ENCODE measurements at regions not wholly inside any gene's neighbourhood (a gene's known extent, or its start where the extent isn't known, plus 50 kb on each side); places are given as distances from the start of the nearest gene placed in this dataset.
A peak's percentile ranks its signal among the peaks of the same experiment; 100 is the strongest.

DNA sequence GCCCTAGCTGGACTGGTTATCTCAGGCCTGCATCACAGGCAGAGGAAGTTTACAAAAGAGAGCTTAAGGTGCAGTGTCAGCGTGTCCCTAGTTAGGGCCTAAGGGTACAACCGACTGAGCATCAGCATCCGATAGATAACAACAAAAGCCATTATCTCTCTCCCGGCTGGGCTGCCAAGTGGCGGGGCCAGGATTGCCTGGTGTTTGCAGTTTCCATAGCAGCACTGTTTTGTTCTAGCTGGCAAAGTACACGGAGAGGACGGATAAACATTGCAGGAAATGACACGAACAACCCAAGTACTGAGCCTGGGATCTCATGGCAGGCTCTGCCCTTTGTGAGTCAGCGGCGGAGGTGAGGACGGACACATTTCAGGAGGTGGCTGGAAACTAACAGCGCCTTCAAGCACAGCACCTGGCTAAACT is 104.7 kb upstream of the NOCT start:
- H3K9ac ChIP-seq (ENCODE audit: low read depth in 1 of 2, low read length in 2 of 2) = no peak overlapping the region
- peak overlapping the region; percentile 10 to 19 for H3K4me3 ChIP-seq (ENCODE audit: low read depth in 1 of 2, low read length in 2 of 2)
- peak overlapping the region; percentile 39 for H3K27ac ChIP-seq (ENCODE audit: low read depth, low read length)
- no peaks in the 10 kb centered on the region for H3K36me3 ChIP-seq (ENCODE audit: control insufficient read depth in 1 of 2, insufficient read depth in 2 of 2, low read length in 2 of 2)
- H3K9me3 ChIP-seq (ENCODE audit: control insufficient read depth in 1 of 2, low read length in 2 of 2) = no peaks in the 10 kb centered on the region
- peaks cover 7 to 10% of the 10 kb centered on the region in 2 donors for H3K4me1 ChIP-seq (ENCODE audit: control insufficient read depth in 1 of 2, insufficient read depth in 2 of 2, low read length in 2 of 2)
- no peaks in the 10 kb centered on the region for H3K27me3 ChIP-seq (ENCODE audit: control insufficient read depth in 1 of 2, insufficient read depth in 2 of 2, low read length in 2 of 2)

DNA sequence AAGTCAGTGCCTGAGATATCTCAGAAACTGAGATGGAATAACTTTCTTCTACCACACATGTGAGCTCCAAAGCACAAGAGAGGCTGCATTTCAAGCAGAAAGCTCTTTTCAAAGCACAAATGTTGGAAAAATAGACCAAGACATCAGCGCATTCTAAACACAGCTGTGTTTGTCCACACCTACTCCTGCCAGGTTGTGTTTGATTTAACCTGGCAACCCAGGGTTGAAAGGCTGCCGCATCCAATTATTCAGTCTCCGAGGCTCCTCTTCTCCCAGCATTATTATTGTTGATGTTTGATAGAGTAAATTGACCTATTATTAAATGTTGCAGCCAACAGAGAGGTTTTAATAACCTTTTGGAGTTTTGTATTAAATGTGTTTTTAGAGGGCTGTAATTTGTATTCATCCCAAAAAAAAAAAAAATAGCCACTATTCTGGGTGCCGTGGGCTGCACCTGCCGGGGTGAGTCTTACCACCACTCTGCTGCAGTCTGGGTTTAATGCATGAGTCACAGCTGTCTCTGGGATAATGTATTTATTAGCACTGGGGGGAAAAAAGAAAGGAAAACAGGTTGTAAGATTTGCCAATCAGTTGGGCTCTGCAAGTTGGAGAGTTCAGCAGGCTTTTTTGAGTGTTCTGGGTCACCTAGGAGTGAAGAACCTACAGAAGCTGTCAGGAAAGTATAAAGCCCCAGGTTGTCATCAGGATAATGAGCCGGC is 105.2 kb upstream of the NOCT start:
- Histone ChIP-seq H3K9me3 (ENCODE audit: control insufficient read depth in 1 of 2, low read length in 2 of 2) (no peaks in the 10 kb centered on the region), H3K9ac (ENCODE audit: low read depth in 1 of 2, low read length in 2 of 2) (no peak overlapping the region), H3K4me1 (ENCODE audit: control insufficient read depth in 1 of 2, insufficient read depth in 2 of 2, low read length in 2 of 2) (peaks cover 7 to 10% of the 10 kb centered on the region in 2 donors), H3K36me3 (ENCODE audit: control insufficient read depth in 1 of 2, insufficient read depth in 2 of 2, low read length in 2 of 2) (no peaks in the 10 kb centered on the region), H3K4me3 (ENCODE audit: low read depth in 1 of 2, low read length in 2 of 2) (peak overlapping the region in 1 of 2 donors; percentile 10), H3K27ac (ENCODE audit: low read depth, low read length) (no peak overlapping the region), H3K27me3 (ENCODE audit: control insufficient read depth in 1 of 2, insufficient read depth in 2 of 2, low read length in 2 of 2) (no peaks in the 10 kb centered on the region)

DNA sequence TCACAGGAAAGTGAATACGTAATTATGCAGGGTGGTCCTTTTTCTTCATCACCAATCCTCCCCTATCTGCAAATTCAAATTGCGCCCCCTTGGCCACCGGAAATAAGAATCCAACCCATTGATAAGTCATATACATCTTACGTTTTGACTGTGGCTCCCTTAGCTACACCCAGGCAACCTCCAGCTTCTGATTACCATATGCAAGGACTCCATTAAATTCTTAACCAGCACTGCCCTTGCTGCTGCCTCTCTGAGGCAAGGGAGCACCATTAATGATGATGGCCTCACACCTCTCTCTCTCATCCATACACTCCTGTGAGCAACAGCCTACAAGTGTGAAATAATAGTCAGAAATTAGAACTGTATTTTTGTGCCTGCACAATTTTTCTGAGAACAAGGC is 106.0 kb upstream of the NOCT start:
- no peak overlapping the region for H3K9ac ChIP-seq (ENCODE audit: low read depth in 1 of 2, low read length in 2 of 2)
- H3K36me3 ChIP-seq (ENCODE audit: control insufficient read depth in 1 of 2, insufficient read depth in 2 of 2, low read length in 2 of 2) = no peaks in the 10 kb centered on the region
- H3K4me1 ChIP-seq (ENCODE audit: control insufficient read depth in 1 of 2, insufficient read depth in 2 of 2, low read length in 2 of 2) = peaks cover 7 to 10% of the 10 kb centered on the region in 2 donors
- H3K4me3 ChIP-seq (ENCODE audit: low read depth in 1 of 2, low read length in 2 of 2) = no peak overlapping the region
- no peaks in the 10 kb centered on the region for H3K27me3 ChIP-seq (ENCODE audit: control insufficient read depth in 1 of 2, insufficient read depth in 2 of 2, low read length in 2 of 2)
- H3K9me3 ChIP-seq (ENCODE audit: control insufficient read depth in 1 of 2, low read length in 2 of 2) = no peaks in the 10 kb centered on the region
- H3K27ac ChIP-seq (ENCODE audit: low read depth, low read length) = no peak overlapping the region

DNA sequence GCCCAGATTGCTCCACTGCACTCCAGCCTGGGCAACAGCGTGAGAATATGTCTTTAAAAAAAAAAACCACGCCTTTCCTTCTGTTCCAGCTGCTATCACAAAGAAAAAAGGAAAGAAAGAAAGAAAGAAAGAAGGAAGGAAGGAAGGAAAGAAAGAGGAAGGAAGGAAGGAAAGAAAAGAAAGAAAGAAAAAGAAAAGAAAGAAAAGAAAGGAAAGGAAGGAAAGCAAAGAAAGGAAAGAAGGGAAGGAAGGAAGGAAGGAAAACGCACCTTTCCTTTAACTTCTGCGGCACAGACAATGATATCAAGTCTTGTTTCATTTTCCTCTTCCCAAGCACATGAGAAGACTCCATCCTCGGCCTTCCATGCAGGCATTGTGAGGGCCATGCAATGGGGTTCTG is 107.4 kb upstream of the NOCT start:
- no peak overlapping the region for H3K27ac ChIP-seq (ENCODE audit: low read depth, low read length)
- H3K9me3 ChIP-seq (ENCODE audit: control insufficient read depth in 1 of 2, low read length in 2 of 2) = no peaks in the 10 kb centered on the region
- peaks cover 7 to 10% of the 10 kb centered on the region in 2 donors for H3K4me1 ChIP-seq (ENCODE audit: control insufficient read depth in 1 of 2, insufficient read depth in 2 of 2, low read length in 2 of 2)
- no peak overlapping the region for H3K4me3 ChIP-seq (ENCODE audit: low read depth in 1 of 2, low read length in 2 of 2)
- no peaks in the 10 kb centered on the region for H3K36me3 ChIP-seq (ENCODE audit: control insufficient read depth in 1 of 2, insufficient read depth in 2 of 2, low read length in 2 of 2)
- no peak overlapping the region for H3K9ac ChIP-seq (ENCODE audit: low read depth in 1 of 2, low read length in 2 of 2)
- H3K27me3 ChIP-seq (ENCODE audit: control insufficient read depth in 1 of 2, insufficient read depth in 2 of 2, low read length in 2 of 2) = no peaks in the 10 kb centered on the region

DNA sequence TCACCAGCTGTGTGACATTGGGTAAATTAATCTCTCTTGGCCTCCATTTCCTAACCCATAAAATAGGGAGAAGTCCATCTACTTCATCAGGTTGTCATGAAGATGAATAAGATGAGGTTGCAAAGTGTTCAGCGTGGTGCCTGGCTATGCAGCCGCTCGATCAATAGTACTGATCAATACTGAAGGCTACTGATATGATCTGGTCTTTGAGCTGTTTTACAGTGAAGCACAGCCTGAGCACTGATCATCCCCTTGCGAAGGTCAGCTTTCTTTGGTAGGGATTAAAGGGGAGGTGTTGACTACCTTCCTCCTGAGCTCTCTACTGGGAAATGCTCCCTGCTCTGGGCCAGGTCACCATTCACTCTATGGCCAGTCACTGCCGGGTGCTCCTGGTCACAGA is 108.4 kb upstream of the NOCT start:
- Histone ChIP-seq H3K27me3 (ENCODE audit: control insufficient read depth in 1 of 2, insufficient read depth in 2 of 2, low read length in 2 of 2) (no peaks in the 10 kb centered on the region), H3K27ac (ENCODE audit: low read depth, low read length) (no peak overlapping the region), H3K9ac (ENCODE audit: low read depth in 1 of 2, low read length in 2 of 2) (no peak overlapping the region), H3K4me3 (ENCODE audit: low read depth in 1 of 2, low read length in 2 of 2) (no peak overlapping the region), H3K36me3 (ENCODE audit: control insufficient read depth in 1 of 2, insufficient read depth in 2 of 2, low read length in 2 of 2) (no peaks in the 10 kb centered on the region), H3K4me1 (ENCODE audit: control insufficient read depth in 1 of 2, insufficient read depth in 2 of 2, low read length in 2 of 2) (peaks cover 7 to 10% of the 10 kb centered on the region in 2 donors), H3K9me3 (ENCODE audit: control insufficient read depth in 1 of 2, low read length in 2 of 2) (no peaks in the 10 kb centered on the region)

DNA sequence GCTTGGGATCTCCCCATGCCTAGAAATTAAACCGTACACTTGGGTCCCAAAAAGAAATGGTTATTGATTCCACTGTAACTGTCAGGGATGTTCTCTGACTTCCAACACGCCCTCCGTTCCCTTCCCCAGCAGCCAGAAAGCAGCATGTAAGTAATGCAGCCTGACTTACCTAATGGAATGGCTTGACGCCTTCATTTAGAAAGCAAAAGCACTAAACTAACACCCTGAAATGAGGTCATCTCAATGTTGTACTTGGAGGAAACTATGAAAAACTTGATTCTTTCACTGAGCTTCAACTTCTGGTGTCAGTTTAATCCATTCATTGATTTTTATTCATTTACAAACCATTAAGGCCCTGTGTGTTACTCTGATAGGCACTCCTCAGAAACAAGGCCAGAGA is 110.8 kb upstream of the NOCT start:
- H3K9ac ChIP-seq (ENCODE audit: low read depth in 1 of 2, low read length in 2 of 2) = no peak overlapping the region

DNA sequence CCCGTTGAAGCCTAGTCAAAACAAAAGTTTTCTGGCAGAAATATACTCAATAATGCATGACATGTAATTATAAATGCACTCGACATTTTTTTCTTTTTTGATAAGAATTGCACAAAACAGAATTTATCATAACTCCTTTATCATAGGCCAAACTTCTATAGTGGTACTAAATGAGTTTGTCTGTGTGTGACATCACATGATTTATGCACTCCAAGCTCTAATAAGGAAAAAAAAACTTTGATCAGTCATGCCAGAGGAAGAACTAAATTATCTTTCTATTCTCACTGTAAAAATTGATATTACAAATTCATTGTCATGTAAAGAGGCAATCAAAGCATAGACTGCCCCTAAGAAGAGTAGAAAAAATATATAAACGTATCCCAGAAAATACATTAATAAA is 112.4 kb upstream of the NOCT start:
- no peak overlapping the region for H3K4me3 ChIP-seq (ENCODE audit: low read depth in 1 of 2, low read length in 2 of 2)
- H3K27me3 ChIP-seq (ENCODE audit: control insufficient read depth in 1 of 2, insufficient read depth in 2 of 2, low read length in 2 of 2) = no peaks in the 10 kb centered on the region
- H3K4me1 ChIP-seq (ENCODE audit: control insufficient read depth in 1 of 2, insufficient read depth in 2 of 2, low read length in 2 of 2) = no peaks in the 10 kb centered on the region
- H3K27ac ChIP-seq (ENCODE audit: low read depth, low read length) = no peak overlapping the region
- no peaks in the 10 kb centered on the region for H3K36me3 ChIP-seq (ENCODE audit: control insufficient read depth in 1 of 2, insufficient read depth in 2 of 2, low read length in 2 of 2)
- no peak overlapping the region for H3K9ac ChIP-seq (ENCODE audit: low read depth in 1 of 2, low read length in 2 of 2)
- no peaks in the 10 kb centered on the region for H3K9me3 ChIP-seq (ENCODE audit: control insufficient read depth in 1 of 2, low read length in 2 of 2)

More for the DNA sequence above, 110.8 kb upstream of the NOCT start:
- Histone ChIP-seq H3K27ac (ENCODE audit: low read depth, low read length) (no peak overlapping the region), H3K36me3 (ENCODE audit: control insufficient read depth in 1 of 2, insufficient read depth in 2 of 2, low read length in 2 of 2) (no peaks in the 10 kb centered on the region), H3K4me3 (ENCODE audit: low read depth in 1 of 2, low read length in 2 of 2) (no peak overlapping the region), H3K9me3 (ENCODE audit: control insufficient read depth in 1 of 2, low read length in 2 of 2) (no peaks in the 10 kb centered on the region), H3K27me3 (ENCODE audit: control insufficient read depth in 1 of 2, insufficient read depth in 2 of 2, low read length in 2 of 2) (no peaks in the 10 kb centered on the region), H3K4me1 (ENCODE audit: control insufficient read depth in 1 of 2, insufficient read depth in 2 of 2, low read length in 2 of 2) (no peaks in the 10 kb centered on the region)

DNA sequence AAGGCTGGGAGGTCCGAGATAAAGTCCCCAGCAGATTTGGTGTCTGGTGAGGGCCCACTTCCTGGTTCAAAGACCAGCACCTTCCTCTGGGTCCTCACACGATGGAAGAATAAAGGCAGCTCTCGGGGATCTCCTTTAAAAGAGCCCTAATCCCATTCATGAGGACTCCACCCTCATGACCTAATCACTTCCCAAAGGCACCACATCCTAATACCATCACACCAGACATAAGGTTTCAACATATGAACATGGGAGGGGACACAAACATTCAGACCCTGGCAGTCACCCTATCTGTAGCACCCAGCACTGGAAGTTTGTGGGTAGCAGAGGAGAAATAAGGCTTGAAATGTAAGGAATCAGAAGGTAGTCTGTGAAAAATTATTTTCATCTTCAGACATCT is 112.9 kb upstream of the NOCT start:
- no peak overlapping the region for H3K27ac ChIP-seq (ENCODE audit: low read depth, low read length)
- no peaks in the 10 kb centered on the region for H3K4me1 ChIP-seq (ENCODE audit: control insufficient read depth in 1 of 2, insufficient read depth in 2 of 2, low read length in 2 of 2)
- H3K27me3 ChIP-seq (ENCODE audit: control insufficient read depth in 1 of 2, insufficient read depth in 2 of 2, low read length in 2 of 2) = no peaks in the 10 kb centered on the region
- H3K36me3 ChIP-seq (ENCODE audit: control insufficient read depth in 1 of 2, insufficient read depth in 2 of 2, low read length in 2 of 2) = no peaks in the 10 kb centered on the region
- H3K9me3 ChIP-seq (ENCODE audit: control insufficient read depth in 1 of 2, low read length in 2 of 2) = no peaks in the 10 kb centered on the region
- no peak overlapping the region for H3K4me3 ChIP-seq (ENCODE audit: low read depth in 1 of 2, low read length in 2 of 2)
- no peak overlapping the region for H3K9ac ChIP-seq (ENCODE audit: low read depth in 1 of 2, low read length in 2 of 2)

DNA sequence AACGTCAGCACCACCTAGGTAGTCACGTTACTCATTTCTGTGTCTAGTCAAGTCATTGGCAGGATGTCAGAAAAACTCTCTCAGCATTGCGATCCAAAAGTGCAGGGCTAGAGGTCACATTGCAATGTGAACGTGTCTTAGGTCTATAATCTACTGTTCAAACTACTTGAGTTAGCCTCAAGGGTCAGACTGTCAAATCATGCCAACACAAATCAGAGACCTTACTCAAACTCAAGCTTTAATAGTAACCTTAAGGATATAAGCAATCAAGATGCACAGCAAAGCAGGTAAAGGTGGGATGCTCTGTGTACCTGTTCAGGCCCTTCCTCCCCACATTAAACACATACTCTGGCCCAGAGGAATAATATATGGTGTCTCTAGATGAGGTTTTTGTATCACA is 114.4 kb upstream of the NOCT start:
- no peak overlapping the region for H3K9ac ChIP-seq (ENCODE audit: low read depth in 1 of 2, low read length in 2 of 2)
- H3K27ac ChIP-seq (ENCODE audit: low read depth, low read length) = no peak overlapping the region
- no peak overlapping the region for H3K4me3 ChIP-seq (ENCODE audit: low read depth in 1 of 2, low read length in 2 of 2)
- H3K4me1 ChIP-seq (ENCODE audit: control insufficient read depth in 1 of 2, insufficient read depth in 2 of 2, low read length in 2 of 2) = no peaks in the 10 kb centered on the region
- no peaks in the 10 kb centered on the region for H3K9me3 ChIP-seq (ENCODE audit: control insufficient read depth in 1 of 2, low read length in 2 of 2)
- H3K36me3 ChIP-seq (ENCODE audit: control insufficient read depth in 1 of 2, insufficient read depth in 2 of 2, low read length in 2 of 2) = no peaks in the 10 kb centered on the region
- H3K27me3 ChIP-seq (ENCODE audit: control insufficient read depth in 1 of 2, insufficient read depth in 2 of 2, low read length in 2 of 2) = no peaks in the 10 kb centered on the region

DNA sequence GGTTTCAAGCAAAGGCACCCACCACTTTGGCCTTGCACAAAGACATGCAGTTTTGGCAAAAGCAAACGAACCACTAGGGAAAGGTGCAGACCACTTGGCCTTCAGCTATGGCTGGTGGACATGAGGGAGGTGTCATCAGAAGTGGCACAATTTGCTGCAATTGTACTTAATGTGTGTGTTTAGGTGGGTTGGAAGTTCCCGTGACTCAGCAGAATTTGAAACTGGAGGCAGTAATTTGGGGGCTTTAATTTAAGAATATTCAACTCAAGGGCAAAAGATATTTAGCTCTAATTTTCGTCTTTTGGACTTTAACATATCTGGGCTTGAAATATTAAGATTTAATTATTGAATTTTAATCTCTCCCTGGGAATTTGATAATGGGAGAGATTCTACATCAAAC is 115.6 kb upstream of the NOCT start:
- Histone ChIP-seq H3K36me3 (ENCODE audit: control insufficient read depth in 1 of 2, insufficient read depth in 2 of 2, low read length in 2 of 2) (no peaks in the 10 kb centered on the region), H3K9me3 (ENCODE audit: control insufficient read depth in 1 of 2, low read length in 2 of 2) (no peaks in the 10 kb centered on the region), H3K27ac (ENCODE audit: low read depth, low read length) (no peak overlapping the region), H3K27me3 (ENCODE audit: control insufficient read depth in 1 of 2, insufficient read depth in 2 of 2, low read length in 2 of 2) (no peaks in the 10 kb centered on the region), H3K9ac (ENCODE audit: low read depth in 1 of 2, low read length in 2 of 2) (no peak overlapping the region), H3K4me3 (ENCODE audit: low read depth in 1 of 2, low read length in 2 of 2) (no peak overlapping the region), H3K4me1 (ENCODE audit: control insufficient read depth in 1 of 2, insufficient read depth in 2 of 2, low read length in 2 of 2) (no peaks in the 10 kb centered on the region)

Data from duodenal mucosa (tissue), 2 donors.